B cell (primary cell): ENCODE measurements at regions not wholly inside any gene's neighbourhood (a gene's known extent, or its start where the extent isn't known, plus 50 kb on each side); places are given as distances from the start of the nearest gene placed in this dataset.
A peak's percentile ranks its signal among the peaks of the same experiment; 100 is the strongest.
"Not testable (repeated sequence)": the region's sequence is repeated elsewhere in the genome, so short reads cannot be mapped to it uniquely, and the experiment has no call there.

ENCODE experiments used
- ATAC-seq: fragments of 200-7000 bp; cut with Tn5 transposase; one replicate; pipeline ENCODE4 v1.10.0; 2021; ENCODE audit warnings: low read depth, mild to moderate bottlenecking, moderate number of reproducible peaks, moderate library complexity
- CTCF ChIA-PET: fragments of 350-600 bp; sonication (Branson Sonifier 250); formaldehyde crosslinking; loops from one replicate; lab custom pipeline; 2021; ENCODE audit warnings: antibody characterized with exemption, inconsistent platforms; lab: Charles Lee
- POLR2A ChIA-PET: fragments of 350-600 bp; sonication (Branson Sonifier 250); formaldehyde crosslinking; loops from one replicate; lab custom pipeline; 2021; ENCODE audit warnings: antibody characterized with exemption; lab: Charles Lee
- DNase-seq: peaks from one replicate; pipeline ENCODE4 v3.0.0; 2013
- H2AFZ ChIP-seq: 2 replicates; pipeline ENCODE4 v1.6.1; 2012; ENCODE audit warnings: mild to moderate bottlenecking, low read depth, low read length; ENCODE audit not compliant: insufficient read depth, poor library complexity, severe bottlenecking
- H3K27ac ChIP-seq, 2 donors: 1 replicate in 1 of 2; 2 replicates in 1 of 2; pipeline ENCODE4 v1.5.1; 2012 to 2013; ENCODE audit warnings: low read length in 2 of 2, mild to moderate bottlenecking in 2 of 2, moderate library complexity in 1 of 2
- H3K27me3 ChIP-seq, 4 experiments: fragments of 200-600 bp in 1 of 4; sonication (generic) in 1 of 4; replicated peaks in 1 of 4; 1 replicate in 2 of 4; 2 replicates in 2 of 4; pipeline versions ENCODE4 v1.6.1 to v1.7.0; 2013 to 2016; ENCODE audit warnings: low read length in 3 of 4, mild to moderate bottlenecking in 2 of 4, mixed read lengths in 1 of 4, moderate library complexity in 1 of 4; ENCODE audit not compliant: insufficient read depth in 4 of 4, control insufficient read depth in 3 of 4; ENCODE audit errors: control extremely low read depth in 1 of 4
- H3K36me3 ChIP-seq, 2 experiments: replicated peaks in 1 of 2; 1 replicate in 1 of 2; 2 replicates in 1 of 2; pipeline versions ENCODE4 v1.6.1 to v1.7.1; 2013; ENCODE audit warnings: low read length in 1 of 2; ENCODE audit not compliant: insufficient read depth in 2 of 2, control insufficient read depth in 1 of 2; ENCODE audit errors: control extremely low read depth in 1 of 2, extremely low read depth in 1 of 2
- H3K4me1 ChIP-seq, 2 donors: fragments of 200-600 bp in 1 of 2; sonication (generic) in 1 of 2; 1 replicate in 1 of 2; 2 replicates in 1 of 2; pipeline versions ENCODE4 v1.5.1 to v1.6.1; 2013 to 2017; ENCODE audit warnings: low read length in 2 of 2; ENCODE audit not compliant: control insufficient read depth in 2 of 2, insufficient read depth in 2 of 2
- H3K4me2 ChIP-seq: replicated peaks from 2 replicates; pipeline ENCODE3; 2012; ENCODE audit warnings: mild to moderate bottlenecking, low read depth, low read length; ENCODE audit not compliant: poor library complexity, severe bottlenecking
- H3K4me3 ChIP-seq, 5 experiments: fragments of 200-600 bp in 1 of 5; sonication (generic) in 1 of 5; 1 replicate in 3 of 5; 2 replicates in 2 of 5; pipeline versions ENCODE4 v1.5.1 to v1.7.0; 2011 to 2016; ENCODE audit warnings: low read length in 4 of 5, mild to moderate bottlenecking in 4 of 5, low read depth in 2 of 5, control low read depth in 1 of 5, moderate library complexity in 1 of 5; ENCODE audit not compliant: insufficient read depth in 1 of 5; ENCODE audit errors: control extremely low read depth in 1 of 5, extremely low read depth in 1 of 5
- H3K79me2 ChIP-seq: fragments of 200-600 bp; sonication (generic); one replicate; pipeline ENCODE4 v1.6.0; 2016; ENCODE audit warnings: low read length; ENCODE audit not compliant: control insufficient read depth, insufficient read depth
- H3K9ac ChIP-seq: fragments of 200-600 bp; sonication (generic); 2 replicates; pipeline ENCODE4 v1.6.1; 2017; ENCODE audit warnings: mild to moderate bottlenecking, low read length, moderate library complexity
- H3K9me3 ChIP-seq, 3 donors: one replicate each; pipeline versions ENCODE4 v1.6.1 to v1.7.1; 2013; ENCODE audit warnings: low read length in 2 of 3; ENCODE audit not compliant: control insufficient read depth in 2 of 3, insufficient read depth in 1 of 3; ENCODE audit errors: control extremely low read depth in 1 of 3
- H4K20me1 ChIP-seq: 2 replicates; pipeline ENCODE4 v1.6.0; 2012; ENCODE audit warnings: mild to moderate bottlenecking, low read length; ENCODE audit not compliant: insufficient read depth, control insufficient read depth, poor library complexity, severe bottlenecking
- H3K27ac Mint-ChIP-seq: one replicate; pipeline ENCODE4 v1.8.0; 2021; ENCODE audit warnings: mixed read lengths
- H3K27me3 Mint-ChIP-seq: one replicate; pipeline ENCODE4 v1.8.0; 2021; ENCODE audit warnings: mixed read lengths
- H3K4me1 Mint-ChIP-seq: one replicate; pipeline ENCODE4 v1.8.0; 2021; ENCODE audit warnings: mixed read lengths
- H3K4me3 Mint-ChIP-seq: one replicate; pipeline ENCODE4 v1.8.0; 2021; ENCODE audit warnings: mixed read lengths
- H3K9me3 Mint-ChIP-seq: one replicate; pipeline ENCODE4 v1.8.0; 2022; ENCODE audit warnings: mixed read lengths; ENCODE audit not compliant: insufficient read depth
- EZH2 ChIP-seq: IDR thresholded peaks from 2 replicates; pipeline ENCODE4 v1.6.1; 2012; ENCODE audit warnings: borderline replicate concordance, low read depth, mild to moderate bottlenecking, moderate library complexity, low read length; ENCODE audit not compliant: insufficient read depth, poor library complexity, severe bottlenecking
- WGBS: methylation state at CpG from one replicate; pipeline ENCODE4 v1.1.5; 2013; ENCODE audit warnings: missing lambda C conversion rate; ENCODE audit not compliant: insufficient coverage; 5-methylcytosine and 5-hydroxymethylcytosine counted together
- intact Hi-C: fragments of 100-400 bp; cut with micrococcal nuclease; formaldehyde crosslinking; loops from one replicate; pipeline ENCODE4 v1.10.0; 2022
- TF ChIP-seq, protein P1 (sequence below): fragments of 200-600 bp; IDR thresholded peaks from one replicate; pipeline ENCODE4 v1.8.0; 2022; ENCODE audit warnings: antibody characterized with exemption, mild to moderate bottlenecking

GRCh38 chr3:8353364-8353763 lies 148.3 kb upstream of the LMCD1 start:
- H3K4me1 ChIP-seq: peaks cover 19 to 27% of the 10 kb centered on the region in 2 donors
- H2AFZ ChIP-seq: no peak overlapping the region
- Mint-ChIP-seq H3K9me3 (peaks cover 7% of the 10 kb centered on the region), H3K27me3 (peaks cover 4% of the 10 kb centered on the region), H3K4me3 (no peak overlapping the region), H3K27ac (no peak overlapping the region), H3K4me1 (peaks cover 27% of the 10 kb centered on the region)
- H4K20me1 ChIP-seq: no peaks in the 10 kb centered on the region
- DNase-seq (no peak), ATAC-seq (no peak)
- no peak overlapping the region for H3K27ac ChIP-seq
- WGBS: no CpG with 5 or more reads among the region's 2 CpGs
- H3K79me2 ChIP-seq: no peaks in the 10 kb centered on the region
- TF ChIP-seq EZH2: no peak
- TF ChIP-seq, protein P1, sequence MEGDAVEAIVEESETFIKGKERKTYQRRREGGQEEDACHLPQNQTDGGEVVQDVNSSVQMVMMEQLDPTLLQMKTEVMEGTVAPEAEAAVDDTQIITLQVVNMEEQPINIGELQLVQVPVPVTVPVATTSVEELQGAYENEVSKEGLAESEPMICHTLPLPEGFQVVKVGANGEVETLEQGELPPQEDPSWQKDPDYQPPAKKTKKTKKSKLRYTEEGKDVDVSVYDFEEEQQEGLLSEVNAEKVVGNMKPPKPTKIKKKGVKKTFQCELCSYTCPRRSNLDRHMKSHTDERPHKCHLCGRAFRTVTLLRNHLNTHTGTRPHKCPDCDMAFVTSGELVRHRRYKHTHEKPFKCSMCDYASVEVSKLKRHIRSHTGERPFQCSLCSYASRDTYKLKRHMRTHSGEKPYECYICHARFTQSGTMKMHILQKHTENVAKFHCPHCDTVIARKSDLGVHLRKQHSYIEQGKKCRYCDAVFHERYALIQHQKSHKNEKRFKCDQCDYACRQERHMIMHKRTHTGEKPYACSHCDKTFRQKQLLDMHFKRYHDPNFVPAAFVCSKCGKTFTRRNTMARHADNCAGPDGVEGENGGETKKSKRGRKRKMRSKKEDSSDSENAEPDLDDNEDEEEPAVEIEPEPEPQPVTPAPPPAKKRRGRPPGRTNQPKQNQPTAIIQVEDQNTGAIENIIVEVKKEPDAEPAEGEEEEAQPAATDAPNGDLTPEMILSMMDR: no peak
- intact Hi-C loops: no loop called here
- H3K9me3 ChIP-seq: peaks cover 0 to 12% (median 0%) of the 10 kb centered on the region in 3 donors
- no peaks in the 10 kb centered on the region for H3K36me3 ChIP-seq
- POLR2A ChIA-PET: no interaction called here
- CTCF ChIA-PET: no interaction called here
- H3K4me2 ChIP-seq: no peak overlapping the region
- no peak overlapping the region for H3K4me3 ChIP-seq
- H3K9ac ChIP-seq: no peak overlapping the region
- no peaks in the 10 kb centered on the region for H3K27me3 ChIP-seq

GRCh38 chr3:8355346-8355745 lies 146.3 kb upstream of the LMCD1 start:
- TF ChIP-seq EZH2: no peak
- TF ChIP-seq, protein P1: no peak
- Mint-ChIP-seq H3K9me3 (no peaks in the 10 kb centered on the region), H3K4me1 (peaks cover 27% of the 10 kb centered on the region), H3K27me3 (no peaks in the 10 kb centered on the region), H3K27ac (no peak overlapping the region), H3K4me3 (no peak overlapping the region)
- Histone ChIP-seq H3K9ac (no peak overlapping the region), H3K27ac (no peak overlapping the region), H3K4me2 (no peak overlapping the region), H2AFZ (no peak overlapping the region), H3K79me2 (no peaks in the 10 kb centered on the region), H3K9me3 (peaks cover 0 to 12% (median 0%) of the 10 kb centered on the region in 3 donors), H3K27me3 (no peaks in the 10 kb centered on the region), H3K4me1 (peaks cover 19 to 27% of the 10 kb centered on the region in 2 donors), H4K20me1 (no peaks in the 10 kb centered on the region), H3K36me3 (no peaks in the 10 kb centered on the region), H3K4me3 (no peak overlapping the region)
- no peak for DNase-seq
- ChIA-PET CTCF (no interaction called here), POLR2A (no interaction called here)
- WGBS: no CpG with 5 or more reads among the region's 1 CpG
- no peak for ATAC-seq
- intact Hi-C loops: no loop called here

DNA sequence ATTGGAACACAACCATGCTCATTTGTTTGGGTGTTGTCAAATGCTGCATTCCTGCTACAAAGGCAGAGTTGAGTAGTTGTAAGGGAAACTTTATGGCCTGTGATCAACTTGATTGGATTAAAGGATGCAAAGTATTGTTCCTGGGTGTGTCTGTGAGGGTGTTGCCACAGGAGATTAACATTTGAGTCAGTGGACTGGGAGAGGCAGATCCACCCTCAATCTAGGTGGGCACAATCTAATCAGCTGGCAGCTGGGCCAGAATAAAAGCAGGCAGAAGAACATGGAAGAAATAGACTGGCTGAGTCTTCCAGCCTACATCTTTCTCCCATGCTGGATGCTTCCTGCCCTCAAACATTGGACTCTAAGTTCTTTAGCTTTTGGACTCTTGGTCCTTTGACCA lies 145.6 kb upstream of the LMCD1 start:
- CTCF ChIA-PET, POLR2A ChIA-PET, H3K79me2 ChIP-seq, H3K27ac ChIP-seq, H3K36me3 ChIP-seq, ATAC-seq, H3K27me3 Mint-ChIP-seq, intact Hi-C loops, DNase-seq, H3K27me3 ChIP-seq, H4K20me1 ChIP-seq, H2AFZ ChIP-seq, H3K9ac ChIP-seq, H3K4me3 Mint-ChIP-seq, H3K4me3 ChIP-seq, H3K9me3 Mint-ChIP-seq, H3K4me2 ChIP-seq: not testable (repeated sequence)
- Histone ChIP-seq H3K4me1 (peaks cover 19 to 27% of the 10 kb centered on the region in 2 donors), H3K9me3 (peaks cover 0 to 12% (median 0%) of the 10 kb centered on the region in 3 donors)
- Mint-ChIP-seq H3K4me1 (peaks cover 27% of the 10 kb centered on the region), H3K27ac (peak overlapping the region; percentile 12)
